MCF 10A (cell line): ENCODE measurements at regions not wholly inside any gene's neighbourhood (a gene's known extent, or its start where the extent isn't known, plus 50 kb on each side); places are given as distances from the start of the nearest gene placed in this dataset.

Experiments
- BruUV-seq: library from RNA; stranded (reverse); fragments of 400-500 nt; replicated peaks from 2 replicates; lab custom pipeline; 2021; lab: Mats Ljungman, UMichigan
- CTCF ChIA-PET: fragments of 300-600 bp; sonication (Branson Sonifier 250); formaldehyde crosslinking; extraction: SDS; loops from one replicate; lab custom pipeline; 2021; ENCODE audit warnings: antibody characterized with exemption, inconsistent platforms; lab: Yijun Ruan, JAX
- POLR2A ChIA-PET: fragments of 300-600, 350-650 bp; sonication (Branson Sonifier 250); formaldehyde crosslinking; extraction: SDS; loops from one replicate; lab custom pipeline; 2020; ENCODE audit warnings: antibody characterized with exemption, inconsistent platforms; lab: Yijun Ruan, JAX
- DNase-seq: peaks from one replicate; pipeline ENCODE4 v3.0.0-alpha.2; 2018; ENCODE audit not compliant: unreplicated experiment
- H3K27ac Mint-ChIP-seq: one replicate; pipeline ENCODE4 v1.8.0; 2022; ENCODE audit warnings: mild to moderate bottlenecking, low read depth, mixed read lengths; ENCODE audit not compliant: unreplicated experiment
- H3K27me3 Mint-ChIP-seq: one replicate; pipeline ENCODE4 v1.8.0; 2022; ENCODE audit warnings: mixed read lengths; ENCODE audit not compliant: insufficient read depth, unreplicated experiment
- H3K36me3 Mint-ChIP-seq: one replicate; pipeline ENCODE4 v1.8.0; 2022; ENCODE audit warnings: mild to moderate bottlenecking, moderate library complexity, mixed read lengths; ENCODE audit not compliant: insufficient read depth, unreplicated experiment
- H3K4me1 Mint-ChIP-seq: one replicate; pipeline ENCODE4 v1.8.0; 2022; ENCODE audit warnings: mixed read lengths; ENCODE audit not compliant: insufficient read depth, unreplicated experiment
- H3K4me3 Mint-ChIP-seq: one replicate; pipeline ENCODE4 v1.8.0; 2022; ENCODE audit warnings: mild to moderate bottlenecking, moderate library complexity, mixed read lengths; ENCODE audit not compliant: unreplicated experiment
- H3K9me3 Mint-ChIP-seq: one replicate; pipeline ENCODE4 v1.8.0; 2022; ENCODE audit warnings: mixed read lengths; ENCODE audit not compliant: unreplicated experiment
- intact Hi-C: fragments of 100-400 bp; cut with micrococcal nuclease; formaldehyde crosslinking; loops from 2 replicates; pipeline ENCODE4 v1.14.1; 2022
- TF ChIP-seq, protein P1 (sequence below): fragments of 200-600 bp; IDR thresholded peaks from one replicate; pipeline ENCODE4 v1.8.0; 2022; ENCODE audit warnings: antibody characterized with exemption, mild to moderate bottlenecking; ENCODE audit not compliant: unreplicated experiment

- CTCF ChIA-PET: no interaction called here
- no TSS peak for BruUV-seq
- POLR2A ChIA-PET: no interaction called here
- no peaks in the 10 kb centered on the region for H3K27me3 Mint-ChIP-seq
- H3K4me1 Mint-ChIP-seq: peaks cover 16% of the 10 kb centered on the region
- no peak overlapping the region for H3K4me3 Mint-ChIP-seq
- H3K27ac Mint-ChIP-seq: no peak overlapping the region
- peaks cover 8% of the 10 kb centered on the region for H3K36me3 Mint-ChIP-seq
- TF ChIP-seq, protein P1, sequence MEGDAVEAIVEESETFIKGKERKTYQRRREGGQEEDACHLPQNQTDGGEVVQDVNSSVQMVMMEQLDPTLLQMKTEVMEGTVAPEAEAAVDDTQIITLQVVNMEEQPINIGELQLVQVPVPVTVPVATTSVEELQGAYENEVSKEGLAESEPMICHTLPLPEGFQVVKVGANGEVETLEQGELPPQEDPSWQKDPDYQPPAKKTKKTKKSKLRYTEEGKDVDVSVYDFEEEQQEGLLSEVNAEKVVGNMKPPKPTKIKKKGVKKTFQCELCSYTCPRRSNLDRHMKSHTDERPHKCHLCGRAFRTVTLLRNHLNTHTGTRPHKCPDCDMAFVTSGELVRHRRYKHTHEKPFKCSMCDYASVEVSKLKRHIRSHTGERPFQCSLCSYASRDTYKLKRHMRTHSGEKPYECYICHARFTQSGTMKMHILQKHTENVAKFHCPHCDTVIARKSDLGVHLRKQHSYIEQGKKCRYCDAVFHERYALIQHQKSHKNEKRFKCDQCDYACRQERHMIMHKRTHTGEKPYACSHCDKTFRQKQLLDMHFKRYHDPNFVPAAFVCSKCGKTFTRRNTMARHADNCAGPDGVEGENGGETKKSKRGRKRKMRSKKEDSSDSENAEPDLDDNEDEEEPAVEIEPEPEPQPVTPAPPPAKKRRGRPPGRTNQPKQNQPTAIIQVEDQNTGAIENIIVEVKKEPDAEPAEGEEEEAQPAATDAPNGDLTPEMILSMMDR: no peak
- DNase-seq: peak; percentile 37
- intact Hi-C loops: no loop called here
- H3K9me3 Mint-ChIP-seq: no peaks in the 10 kb centered on the region
Observed at GRCh38 chr12:24222968-24223367, 273.5 kb upstream of the SOX5 start.

- no peak for DNase-seq
- TF ChIP-seq, protein P1: no peak
- ChIA-PET POLR2A (no interaction called here), CTCF (interaction anchor here (1.5 kb wide), 1 partner anchor 10 kb away, joined by 4 read pairs; no protein-coding TSS in a partner anchor)
- no peaks in the 10 kb centered on the region for H3K36me3 Mint-ChIP-seq
- intact Hi-C loops: no loop called here
- no peaks in the 10 kb centered on the region for H3K4me1 Mint-ChIP-seq
- BruUV-seq: no TSS peak
- no peak overlapping the region for H3K4me3 Mint-ChIP-seq
- H3K27me3 Mint-ChIP-seq: no peaks in the 10 kb centered on the region
- no peak overlapping the region for H3K27ac Mint-ChIP-seq
- no peaks in the 10 kb centered on the region for H3K9me3 Mint-ChIP-seq
Observed at GRCh38 chr12:24212496-24212895, 263.0 kb upstream of the SOX5 start.

- Mint-ChIP-seq H3K4me3 (no peak overlapping the region), H3K9me3 (peaks cover 8% of the 10 kb centered on the region), H3K27ac (no peak overlapping the region), H3K4me1 (peaks cover 4% of the 10 kb centered on the region), H3K27me3 (no peaks in the 10 kb centered on the region), H3K36me3 (no peaks in the 10 kb centered on the region)
- CTCF ChIA-PET: interaction anchor here (0.7 kb wide), 1 partner anchor 170 kb away, joined by 3 read pairs; no protein-coding TSS in a partner anchor
- intact Hi-C loops: no loop called here
- no peak for DNase-seq
- POLR2A ChIA-PET: no interaction called here
- TF ChIP-seq, protein P1: no peak
- BruUV-seq: no TSS peak
Observed at GRCh38 chr12:24206621-24207020, 257.2 kb upstream of the SOX5 start.

- Mint-ChIP-seq H3K36me3 (no peaks in the 10 kb centered on the region), H3K4me1 (peaks cover 5% of the 10 kb centered on the region), H3K27ac (no peak overlapping the region), H3K4me3 (no peak overlapping the region), H3K27me3 (no peaks in the 10 kb centered on the region), H3K9me3 (peaks cover 8% of the 10 kb centered on the region)
- BruUV-seq: no TSS peak
- DNase-seq: peak; percentile 5
- ChIA-PET CTCF (interaction anchor here (1.2 kb wide), 1 partner anchor 14 kb away, joined by 3 read pairs; no protein-coding TSS in a partner anchor), POLR2A (no interaction called here)
- TF ChIP-seq, protein P1: no peak
- intact Hi-C loops: no loop called here
Observed at GRCh38 chr12:24201258-24201970, 251.9 kb upstream of the SOX5 start.
